ENCODE measurements at regions not wholly inside any gene's neighbourhood (a gene's known extent, or its start where the extent isn't known, plus 50 kb on each side); places are given as distances from the start of the nearest gene placed in this dataset.

- DNase-seq (ENCODE audit: low read depth), result no peak
These were observed 97.2 kb upstream of the SLC44A1 start for GRCh38 chr9:105147110-105147871.

DNA sequence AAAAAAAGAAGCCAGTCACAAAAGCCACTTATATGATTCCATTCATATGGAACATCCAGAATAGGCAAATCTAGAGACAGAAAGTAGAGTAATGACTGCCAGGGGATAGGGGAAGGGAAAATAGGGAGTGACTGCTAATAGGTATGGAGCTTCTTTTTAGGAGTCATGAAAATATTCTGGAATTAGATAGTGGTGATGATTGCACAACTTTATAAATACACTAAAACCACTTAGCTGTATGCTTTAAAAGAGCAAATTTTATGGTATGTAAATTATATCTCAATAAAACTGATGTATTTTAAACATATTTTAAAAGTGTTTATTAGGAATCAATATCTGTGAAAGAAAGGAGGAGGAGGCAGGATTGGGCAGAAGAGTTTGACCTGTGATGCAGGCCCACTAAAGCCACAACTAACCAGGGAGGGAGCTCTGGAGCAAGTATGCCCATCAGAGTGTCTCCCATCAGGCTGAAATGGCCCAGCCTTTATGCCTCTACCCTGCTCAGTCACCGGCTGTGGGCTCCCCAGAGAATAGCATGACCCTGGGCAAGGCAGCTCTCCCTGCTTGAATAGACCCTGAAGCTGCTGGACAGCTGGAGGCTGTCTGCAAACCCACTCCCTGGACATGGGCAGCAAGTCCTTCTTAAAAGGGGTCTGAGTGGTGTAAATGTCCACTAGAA is 96.0 kb upstream of the SLC44A1 start:
- DNase-seq (ENCODE audit: low read depth), result no peak

DNA sequence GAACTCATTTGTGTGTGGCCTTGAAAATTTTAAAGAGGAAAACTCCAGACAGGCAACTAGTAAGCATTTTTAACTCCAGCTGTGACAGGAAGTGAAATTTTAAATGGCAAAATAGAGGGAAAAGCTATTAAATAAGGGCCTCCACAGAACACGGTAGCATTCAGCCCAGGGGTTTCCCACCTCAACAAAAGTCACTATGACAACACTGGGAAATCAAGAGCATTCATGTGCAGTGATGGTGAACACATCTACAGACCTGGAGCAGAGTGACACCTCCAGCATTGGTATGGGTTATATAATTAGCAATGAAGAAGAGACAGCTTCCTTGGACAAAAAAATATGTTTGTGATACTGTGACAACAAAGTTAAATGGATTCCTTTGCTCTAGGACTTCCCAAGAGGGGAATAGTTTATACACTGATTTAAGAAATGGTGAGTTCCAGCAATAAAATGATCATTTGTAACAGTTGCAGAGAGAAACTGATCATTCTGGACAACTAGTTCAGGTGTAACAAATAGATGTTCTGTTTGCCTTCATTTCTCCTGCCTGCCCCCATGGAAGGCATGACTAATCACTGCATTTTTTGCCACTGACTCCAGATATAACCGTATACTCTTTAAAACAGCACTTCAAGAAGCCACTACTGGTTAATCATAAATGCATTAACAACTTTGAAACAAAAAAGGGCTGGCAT is 93.3 kb upstream of the SLC44A1 start:
- no peak for DNase-seq (ENCODE audit: low read depth)

DNA sequence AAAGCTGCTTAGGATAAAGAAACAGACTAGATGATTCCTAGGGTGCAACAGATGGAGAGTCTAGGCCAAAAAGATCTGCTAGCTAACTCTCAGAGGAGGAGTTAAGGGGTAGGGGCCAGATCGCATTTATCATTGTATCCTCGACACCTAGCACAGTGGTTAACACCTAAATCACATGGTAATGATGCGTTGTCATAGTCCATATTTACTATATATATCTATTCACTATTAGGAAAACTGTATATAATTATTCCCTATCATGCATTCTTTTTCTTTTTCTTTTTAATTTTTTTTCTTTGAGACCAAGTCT is 92.8 kb upstream of the SLC44A1 start:
- DNase-seq (ENCODE audit: low read depth), result no peak

DNA sequence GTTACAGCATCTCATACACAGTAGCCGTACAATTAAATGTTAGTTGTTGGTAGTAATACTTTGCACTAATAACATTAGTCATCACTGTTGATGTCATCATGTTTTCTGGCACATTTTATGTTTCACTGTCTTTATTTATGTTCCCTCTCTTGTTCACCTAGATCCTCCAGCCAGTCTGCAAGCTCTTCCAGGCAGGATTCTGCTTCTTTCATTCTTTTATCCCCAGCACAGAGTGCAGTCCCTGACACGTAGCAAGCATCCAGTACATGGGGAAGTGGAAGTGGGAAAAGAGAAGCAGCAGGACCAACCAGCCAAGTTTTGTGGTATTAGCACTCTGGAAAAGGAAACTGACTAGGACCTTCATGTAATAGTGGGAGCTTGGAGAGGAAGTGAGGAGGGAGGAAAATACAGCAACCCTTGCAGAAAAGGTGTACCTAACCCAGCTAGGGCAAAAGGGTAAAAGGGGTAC is 89.7 kb upstream of the SLC44A1 start:
- no peak for DNase-seq (ENCODE audit: low read depth)

DNA sequence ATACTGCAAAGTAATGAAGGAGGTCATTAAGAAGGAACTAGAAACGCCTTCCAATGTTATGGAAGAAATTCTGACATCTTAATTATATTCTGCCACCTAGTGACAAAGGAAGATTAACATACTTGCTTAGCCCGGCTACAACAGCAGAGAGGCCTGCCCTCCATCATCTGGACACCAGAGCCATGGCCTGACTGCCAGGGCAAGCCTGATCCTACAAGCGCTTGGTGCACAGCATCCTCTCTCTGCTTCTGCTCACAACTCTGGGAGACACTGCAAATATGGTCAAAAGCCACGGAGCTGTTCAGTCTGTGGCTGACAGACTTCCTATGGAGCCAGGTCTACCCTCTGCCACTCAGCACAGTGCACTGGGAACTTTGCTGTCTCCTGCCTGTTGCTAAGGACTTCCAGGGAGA is 87.3 kb upstream of the SLC44A1 start:
- DNase-seq (ENCODE audit: low read depth), result no peak

GRCh38 chr9:105158020-105158419 is 86.4 kb upstream of the SLC44A1 start:
- DNase-seq (ENCODE audit: low read depth), result no peak

GRCh38 chr9:105158898-105159297 is 85.6 kb upstream of the SLC44A1 start:
- DNase-seq (ENCODE audit: low read depth), result no peak

- no peak for DNase-seq (ENCODE audit: low read depth)
These were observed 75.6 kb upstream of the SLC44A1 start for GRCh38 chr9:105168870-105169319.

- no peak for DNase-seq (ENCODE audit: low read depth)
These were observed 73.4 kb upstream of the SLC44A1 start for GRCh38 chr9:105171076-105171475.

GRCh38 chr9:105171589-105171988 is 72.9 kb upstream of the SLC44A1 start:
- DNase-seq (ENCODE audit: low read depth), result no peak

GRCh38 chr9:105172436-105172835 is 72.0 kb upstream of the SLC44A1 start:
- DNase-seq (ENCODE audit: low read depth), result no peak

DNA sequence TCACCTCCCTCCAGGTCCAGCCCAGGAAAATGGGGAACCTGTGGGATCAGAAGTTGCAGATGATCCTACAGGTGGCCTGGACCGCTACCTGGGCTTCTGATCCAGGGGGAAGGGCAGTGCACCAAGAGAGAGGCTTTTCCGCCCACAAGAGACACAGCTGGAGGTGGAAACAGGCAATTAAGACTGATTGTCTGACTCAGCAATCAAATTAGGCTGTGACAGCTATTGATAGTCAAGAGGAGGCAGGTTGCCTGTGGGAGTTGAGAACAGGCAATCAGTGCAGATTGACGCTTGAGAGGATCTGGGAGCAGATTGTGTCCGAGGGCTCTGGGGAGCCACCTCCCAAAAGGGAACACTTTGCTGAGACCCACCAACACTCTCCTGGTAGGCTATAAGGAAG is 71.1 kb upstream of the SLC44A1 start:
- DNase-seq (ENCODE audit: low read depth), result no peak

DNA sequence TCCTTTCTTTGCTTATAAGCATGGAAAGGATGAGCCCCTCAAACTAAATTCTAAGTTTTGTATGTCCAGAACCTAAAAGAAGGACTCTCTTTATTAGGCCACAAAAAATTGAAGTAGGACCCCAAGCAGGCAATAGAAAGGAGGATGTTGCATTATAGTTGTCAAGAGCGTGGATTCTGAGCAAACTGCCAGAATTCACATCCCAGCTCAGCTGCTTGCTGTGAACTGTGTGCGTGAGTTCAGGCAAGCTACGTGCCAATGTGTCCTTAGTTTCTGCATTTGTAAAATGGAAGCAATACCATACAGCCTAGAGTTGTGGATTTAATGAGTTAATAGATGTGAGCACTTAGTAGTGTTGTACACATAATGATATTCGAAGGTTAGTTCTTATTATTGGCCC is 70.6 kb upstream of the SLC44A1 start:
- DNase-seq (ENCODE audit: low read depth), result no peak

- DNase-seq (ENCODE audit: low read depth), result no peak
These were observed 68.3 kb upstream of the SLC44A1 start for GRCh38 chr9:105176194-105176593.

- DNase-seq (ENCODE audit: low read depth), result no peak
These were observed 66.4 kb upstream of the SLC44A1 start for GRCh38 chr9:105178076-105178475.

DNA sequence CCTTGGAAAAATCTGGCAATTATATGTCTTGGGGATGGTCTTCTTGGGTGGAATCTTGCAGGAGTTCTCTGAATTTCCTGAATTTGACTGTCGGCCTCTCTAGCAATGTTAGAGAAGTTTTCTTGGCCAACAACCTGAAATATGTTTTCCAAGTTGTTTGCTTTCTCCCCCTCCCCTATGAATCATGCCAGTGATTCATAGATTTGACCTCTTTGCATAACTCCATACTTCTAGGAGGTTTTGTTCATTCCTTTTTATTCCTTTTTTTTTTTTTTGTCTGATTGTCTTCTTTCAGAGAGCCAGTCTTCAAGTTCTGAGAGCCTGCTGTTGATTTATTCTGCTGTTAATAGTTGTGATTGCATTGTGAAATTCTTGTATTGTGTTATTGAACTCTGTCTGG is 56.7 kb upstream of the SLC44A1 start:
- DNase-seq (ENCODE audit: low read depth), result no peak

DNA sequence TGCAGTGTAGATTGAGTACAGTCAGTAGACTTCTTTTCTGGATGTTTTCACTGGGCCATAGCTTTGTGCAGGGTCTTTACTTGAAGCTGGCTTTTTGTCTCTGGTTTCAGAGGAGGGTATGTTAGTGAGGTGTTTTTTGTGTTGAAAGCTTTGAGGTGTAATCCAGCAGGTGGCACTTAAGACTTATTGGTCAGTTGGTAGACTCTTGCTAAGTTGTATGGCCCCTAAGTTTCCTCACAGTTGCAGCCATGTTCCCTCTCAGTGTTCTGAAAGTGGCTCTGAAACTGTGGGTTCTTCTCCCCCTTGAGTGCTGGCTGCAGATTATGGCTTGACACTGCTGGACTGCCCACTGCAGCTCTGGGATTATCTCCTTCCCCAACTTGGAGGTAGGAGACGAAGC is 55.7 kb upstream of the SLC44A1 start:
- DNase-seq (ENCODE audit: low read depth), result no peak

GRCh38 chr9:105191508-105192121 is 52.8 kb upstream of the SLC44A1 start:
- no peak for DNase-seq (ENCODE audit: low read depth)

- DNase-seq (ENCODE audit: low read depth), result no peak
These were observed 50.9 kb upstream of the SLC44A1 start for GRCh38 chr9:105193560-105193959.

DNA sequence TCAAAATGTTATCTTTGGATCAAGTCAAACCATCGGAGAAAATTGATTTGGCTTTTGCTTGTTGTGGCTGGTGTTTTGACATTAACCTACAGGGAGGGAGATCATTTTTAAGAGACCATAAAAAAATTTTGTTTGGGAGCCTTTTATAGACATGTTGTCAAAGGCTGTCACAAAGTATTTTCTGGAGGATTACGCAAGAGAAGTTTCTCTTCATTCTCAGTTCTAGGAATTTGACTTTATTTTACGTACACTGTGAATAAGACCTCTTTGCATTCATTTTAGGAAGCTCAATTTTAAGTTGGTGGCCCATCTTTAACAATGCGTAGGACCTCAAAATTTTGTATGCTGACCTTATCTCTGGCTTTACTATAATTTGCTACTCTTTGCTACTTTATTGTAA is 50.2 kb upstream of the SLC44A1 start:
- no peak for DNase-seq (ENCODE audit: low read depth)
